SK-N-SH (cell line): ENCODE measurements at regions not wholly inside any gene's neighbourhood (a gene's known extent, or its start where the extent isn't known, plus 50 kb on each side); places are given as distances from the start of the nearest gene placed in this dataset.

Experiments used
- CTCF ChIA-PET: fragments of 300-600, 350-600 bp; formaldehyde crosslinking; extraction: SDS; loops from one replicate; lab custom pipeline; 2021; lab: Yijun Ruan, JAX
- POLR2A ChIA-PET: fragments of 350-600 bp; sonication (Branson Sonifier 250); formaldehyde crosslinking; extraction: SDS; loops from one replicate; lab custom pipeline; 2020; ENCODE audit warnings: antibody characterized with exemption, inconsistent platforms; lab: Yijun Ruan, JAX
- DNase-seq: peaks from one replicate; pipeline ENCODE4 v3.0.0; 2012
- H2AFZ ChIP-seq: fragments of 200-600 bp; sonication (generic); 2 replicates; pipeline ENCODE4 v1.8.1; 2016; ENCODE audit warnings: antibody characterized with exemption, mild to moderate bottlenecking, low read depth
- H3F3A ChIP-seq: fragments of 200-600 bp; sonication (generic); replicated peaks from 2 replicates; pipeline ENCODE3; 2016; ENCODE audit warnings: antibody characterized with exemption, mild to moderate bottlenecking; ENCODE audit not compliant: insufficient read depth
- H3K27ac ChIP-seq, 2 experiments: fragments of 200-500 bp in 1 of 2; fragments of 200-600 bp in 1 of 2; sonication (Bioruptor generic) in 1 of 2; sonication (generic), shearing (Covaris generic) in 1 of 2; 2 replicates each; pipeline versions ENCODE4 v1.5.1 to v1.6.1; 2014 to 2016; ENCODE audit warnings: low read depth in 2 of 2, inconsistent platforms in 1 of 2, low read length in 1 of 2, mild to moderate bottlenecking in 1 of 2, mixed read lengths in 1 of 2
- H3K27me3 ChIP-seq: fragments of 200-600 bp; sonication (generic), shearing (Covaris generic); 2 replicates; pipeline ENCODE4 v1.6.1; 2016; ENCODE audit warnings: mixed run types; ENCODE audit not compliant: insufficient read depth
- H3K36me3 ChIP-seq, 2 experiments: fragments of 200-500 bp in 1 of 2; fragments of 200-600 bp in 1 of 2; sonication (Bioruptor generic) in 1 of 2; sonication (generic) in 1 of 2; replicated peaks in 1 of 2; 2 replicates each; pipeline versions ENCODE3 to v1.5.1; 2014 to 2016; ENCODE audit warnings: low read length in 1 of 2, mild to moderate bottlenecking in 1 of 2; ENCODE audit not compliant: insufficient read depth in 2 of 2, control insufficient read depth in 1 of 2
- H3K4me1 ChIP-seq, 2 experiments: fragments of 200-500 bp in 1 of 2; fragments of 200-600 bp in 1 of 2; sonication (Bioruptor generic) in 1 of 2; sonication (generic), shearing (Covaris generic) in 1 of 2; 2 replicates each; pipeline versions ENCODE4 v1.5.1 to v1.6.1; 2014 to 2016; ENCODE audit warnings: low read depth in 1 of 2, low read length in 1 of 2, mixed run types in 1 of 2; ENCODE audit not compliant: insufficient read depth in 2 of 2, control insufficient read depth in 1 of 2
- H3K4me2 ChIP-seq: fragments of 200-600 bp; sonication (generic), shearing (Covaris generic); 2 replicates; pipeline ENCODE4 v1.6.1; 2017; ENCODE audit warnings: mixed run types
- H3K4me3 ChIP-seq, 2 experiments: fragments of 200-500 bp in 1 of 2; fragments of 200-600 bp in 1 of 2; sonication (Bioruptor generic) in 1 of 2; sonication (generic), shearing (Covaris generic) in 1 of 2; 2 replicates each; pipeline versions ENCODE4 v1.5.1 to v1.8.1; 2014 to 2016; ENCODE audit warnings: low read depth in 2 of 2, inconsistent platforms in 1 of 2, low read length in 1 of 2, mild to moderate bottlenecking in 1 of 2, mixed read lengths in 1 of 2, moderate library complexity in 1 of 2
- H3K79me2 ChIP-seq: fragments of 200-600 bp; sonication (generic); 2 replicates; pipeline ENCODE4 v1.8.1; 2017; ENCODE audit warnings: mild to moderate bottlenecking; ENCODE audit not compliant: insufficient read depth
- H3K9ac ChIP-seq: fragments of 200-600 bp; sonication (generic); 2 replicates; pipeline ENCODE4 v1.6.1; 2017; ENCODE audit warnings: mixed run types
- H3K9me2 ChIP-seq: fragments of 200-600 bp; sonication (generic); 2 replicates; pipeline ENCODE4 v1.6.1; 2017; ENCODE audit warnings: mixed run types
- H3K9me3 ChIP-seq: fragments of 200-600 bp; sonication (generic); 2 replicates; pipeline ENCODE4 v1.6.1; 2017; ENCODE audit warnings: mixed run types, mild to moderate bottlenecking, moderate library complexity
- H4K20me1 ChIP-seq: fragments of 200-600 bp; sonication (generic); 2 replicates; pipeline ENCODE4 v1.6.1; 2017; ENCODE audit warnings: mild to moderate bottlenecking, mixed run types; ENCODE audit not compliant: insufficient read depth
- EP300 ChIP-seq, 2 experiments: IDR thresholded peaks; 2 replicates each; pipeline versions ENCODE4 v1.4.0 to v1.6.1; 2012; ENCODE audit warnings: borderline replicate concordance in 1 of 2, low read depth in 1 of 2, low read length in 1 of 2
- EZH2phosphoT487 ChIP-seq: fragments of 200-600 bp; sonication (generic); IDR thresholded peaks from 2 replicates; pipeline ENCODE4 v1.6.1; 2017; ENCODE audit warnings: low read depth, mixed run types, mild to moderate bottlenecking, antibody characterized with exemption, moderate library complexity, borderline replicate concordance
- FOSL2 ChIP-seq: IDR thresholded peaks from 2 replicates; pipeline ENCODE4 v1.4.0; 2012; ENCODE audit warnings: low read depth, mild to moderate bottlenecking, moderate library complexity, borderline replicate concordance
- FOXJ3 ChIP-seq: sonication (generic); formaldehyde crosslinking; IDR thresholded peaks from 2 replicates; pipeline ENCODE4 v1.5.1; 2020; ENCODE audit warnings: mild to moderate bottlenecking, missing genetic modification reagents
- FOXM1 ChIP-seq: IDR thresholded peaks from 2 replicates; pipeline ENCODE4 v1.4.0; 2012; ENCODE audit warnings: low read depth, mild to moderate bottlenecking
- MEF2A ChIP-seq: IDR thresholded peaks from 2 replicates; pipeline ENCODE4 v1.4.0; 2012; ENCODE audit warnings: low read depth, borderline replicate concordance
- NFIC ChIP-seq: IDR thresholded peaks from 2 replicates; pipeline ENCODE4 v1.4.0; 2012; ENCODE audit warnings: borderline replicate concordance
- NRF1 ChIP-seq: IDR thresholded peaks from 2 replicates; pipeline ENCODE4 v1.6.1; 2012; ENCODE audit warnings: low read depth, mild to moderate bottlenecking, low read length
- PBX3 ChIP-seq: IDR thresholded peaks from 2 replicates; pipeline ENCODE4; 2012
- RAD21 ChIP-seq: IDR thresholded peaks from 2 replicates; pipeline ENCODE4 v1.6.1; 2012; ENCODE audit warnings: mild to moderate bottlenecking, low read length
- SIN3A ChIP-seq: IDR thresholded peaks from 2 replicates; pipeline ENCODE4 v1.6.1; 2012; ENCODE audit warnings: low read depth, mild to moderate bottlenecking, low read length, moderate library complexity, borderline replicate concordance
- TEAD4 ChIP-seq: IDR thresholded peaks from 2 replicates; pipeline ENCODE4 v1.4.0; 2012; ENCODE audit warnings: mild to moderate bottlenecking, borderline replicate concordance; ENCODE audit not compliant: insufficient read depth
- USF1 ChIP-seq: IDR thresholded peaks from 2 replicates; pipeline ENCODE4 v1.4.0; 2012; ENCODE audit warnings: low read depth, borderline replicate concordance
- USF2 ChIP-seq: fragments of 150-350 bp; IDR thresholded peaks from 2 replicates; pipeline ENCODE4 v1.6.1; 2017; ENCODE audit warnings: antibody characterized with exemption, low read length, low read depth, borderline replicate concordance
- YY1 ChIP-seq: IDR thresholded peaks from 2 replicates; pipeline ENCODE4 v1.4.0; 2012; ENCODE audit warnings: low read depth, mild to moderate bottlenecking
- WGBS: methylation state at CpG from one replicate; pipeline ENCODE4 v1.1.6; 2017; ENCODE audit warnings: low lambda C conversion rate; 5-methylcytosine and 5-hydroxymethylcytosine counted together
- TF ChIP-seq, protein P1 (sequence below): fragments of 150-350 bp; IDR thresholded peaks from 2 replicates; pipeline ENCODE4 v1.6.1; 2016; ENCODE audit warnings: mild to moderate bottlenecking, low read depth, low read length

DNA sequence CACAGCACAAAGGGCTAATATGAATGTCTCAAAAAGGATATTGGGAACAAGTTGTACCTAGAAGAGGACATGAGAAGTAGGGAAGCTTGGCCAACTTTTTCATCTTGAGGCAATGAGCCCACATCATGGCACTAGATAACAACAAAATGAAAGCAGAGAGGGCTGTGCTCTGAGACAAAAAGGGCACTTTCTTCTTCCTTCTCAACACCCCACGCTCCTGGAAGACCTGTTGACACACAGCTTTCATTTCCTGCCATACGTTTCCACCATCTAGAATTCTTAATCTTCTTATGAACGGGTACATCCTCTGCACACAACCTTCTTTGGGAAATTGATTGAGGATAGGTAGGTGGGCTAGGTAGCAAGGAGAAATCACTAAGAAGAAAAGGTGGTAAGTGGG, 187.8 kb upstream of the STXBP5 start:
- CTCF ChIA-PET: interaction anchor here (1.4 kb wide), 1 partner anchor 11 kb away, joined by 4 read pairs; no protein-coding TSS in a partner anchor
- Histone ChIP-seq H3K27ac (no peak overlapping the region), H3K4me1 (no peaks in the 10 kb centered on the region), H2AFZ (no peak overlapping the region), H3K4me3 (no peak overlapping the region), H3K9me2 (no peaks in the 10 kb centered on the region), H3K79me2 (no peaks in the 10 kb centered on the region), H3K9ac (no peak overlapping the region), H3K36me3 (no peaks in the 10 kb centered on the region), H3K4me2 (no peak overlapping the region), H3F3A (no peaks in the 10 kb centered on the region), H3K27me3 (no peaks in the 10 kb centered on the region), H4K20me1 (no peaks in the 10 kb centered on the region), H3K9me3 (no peaks in the 10 kb centered on the region)
- DNase-seq: no peak
- POLR2A ChIA-PET: no interaction called here
- WGBS: 90% methylated on average over 3 of the region's 3 CpGs
- TF ChIP-seq PBX3: no peak
- no peak for TF ChIP-seq FOXJ3
- TF ChIP-seq YY1: no peak
- no peak for TF ChIP-seq EP300 (IDR thresholded peaks at IDR 0.05; ENCODE audit: borderline replicate concordance in 1 of 2, low read depth in 1 of 2, low read length in 1 of 2)
- no peak for TF ChIP-seq EZH2phosphoT487
- no peak for TF ChIP-seq SIN3A
- no peak for TF ChIP-seq TEAD4
- no peak for TF ChIP-seq NRF1
- TF ChIP-seq, protein P1, sequence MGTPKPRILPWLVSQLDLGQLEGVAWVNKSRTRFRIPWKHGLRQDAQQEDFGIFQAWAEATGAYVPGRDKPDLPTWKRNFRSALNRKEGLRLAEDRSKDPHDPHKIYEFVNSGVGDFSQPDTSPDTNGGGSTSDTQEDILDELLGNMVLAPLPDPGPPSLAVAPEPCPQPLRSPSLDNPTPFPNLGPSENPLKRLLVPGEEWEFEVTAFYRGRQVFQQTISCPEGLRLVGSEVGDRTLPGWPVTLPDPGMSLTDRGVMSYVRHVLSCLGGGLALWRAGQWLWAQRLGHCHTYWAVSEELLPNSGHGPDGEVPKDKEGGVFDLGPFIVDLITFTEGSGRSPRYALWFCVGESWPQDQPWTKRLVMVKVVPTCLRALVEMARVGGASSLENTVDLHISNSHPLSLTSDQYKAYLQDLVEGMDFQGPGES: no peak
- no peak for TF ChIP-seq USF1
- no peak for TF ChIP-seq FOXM1
- TF ChIP-seq FOSL2: no peak
- no peak for TF ChIP-seq NFIC
- TF ChIP-seq USF2: no peak
- no peak for TF ChIP-seq RAD21
- no peak for TF ChIP-seq MEF2A
